Liver (tissue), 8 donors: ENCODE measurements at regions not wholly inside any gene's neighbourhood (a gene's known extent, or its start where the extent isn't known, plus 50 kb on each side); places are given as distances from the start of the nearest gene placed in this dataset.

Experiments used
- DNase-seq: peaks from one replicate; pipeline ENCODE4 v3.0.0-alpha.2; 2017; ENCODE audit warnings: low spot score
- H3K27ac ChIP-seq, 2 donors: one replicate each; pipeline ENCODE4 v1.7.0; 2013; ENCODE audit warnings: inconsistent platforms in 2 of 2, low read length in 2 of 2, control low read depth in 1 of 2, low read depth in 1 of 2, mild to moderate bottlenecking in 1 of 2
- H3K27me3 ChIP-seq, 4 donors: one replicate each; pipeline versions ENCODE4 v1.6.1 to v1.7.0; 2013; ENCODE audit warnings: low read length in 3 of 4, inconsistent platforms in 1 of 4, mild to moderate bottlenecking in 1 of 4, moderate library complexity in 1 of 4; ENCODE audit not compliant: control insufficient read depth in 4 of 4, insufficient read depth in 4 of 4
- H3K36me3 ChIP-seq, 4 donors: one replicate each; pipeline versions ENCODE4 v1.6.1 to v1.7.0; 2013; ENCODE audit warnings: low read length in 3 of 4, mild to moderate bottlenecking in 3 of 4, low read depth in 1 of 4, moderate library complexity in 1 of 4; ENCODE audit not compliant: control insufficient read depth in 4 of 4, insufficient read depth in 3 of 4
- H3K4me1 ChIP-seq, 4 donors: one replicate each; pipeline versions ENCODE4 v1.6.1 to v1.7.0; 2013; ENCODE audit warnings: low read length in 3 of 4, mild to moderate bottlenecking in 3 of 4, moderate library complexity in 1 of 4; ENCODE audit not compliant: control insufficient read depth in 4 of 4, insufficient read depth in 4 of 4
- H3K4me3 ChIP-seq, 3 donors: one replicate each; pipeline versions ENCODE4 v1.6.1 to v1.7.0; 2013; ENCODE audit warnings: low read length in 3 of 3, control low read depth in 1 of 3, low read depth in 1 of 3, mild to moderate bottlenecking in 1 of 3
- H3K9ac ChIP-seq, 2 donors: one replicate each; pipeline ENCODE4 v1.7.0; 2013; ENCODE audit warnings: low read length in 2 of 2, mild to moderate bottlenecking in 2 of 2, moderate library complexity in 2 of 2, control low read depth in 1 of 2, low read depth in 1 of 2
- H3K9me3 ChIP-seq, 4 donors: one replicate each; pipeline versions ENCODE4 v1.6.1 to v1.7.0; 2013; ENCODE audit warnings: low read length in 3 of 4; ENCODE audit not compliant: control insufficient read depth in 4 of 4
- EGR1 ChIP-seq, 2 donors: IDR thresholded peaks; 2 replicates each; pipeline ENCODE4 v1.6.1; 2016 to 2018; ENCODE audit warnings: antibody characterized with exemption in 2 of 2, low read depth in 2 of 2
- FOXA2 ChIP-seq: IDR thresholded peaks from 2 replicates; pipeline ENCODE4 v1.6.1; 2016; ENCODE audit warnings: antibody characterized with exemption
- GABPA ChIP-seq, 2 donors: IDR thresholded peaks in 1 of 2; conservative IDR thresholded peaks in 1 of 2; 2 replicates each; pipeline ENCODE4 v1.6.1; 2016; ENCODE audit warnings: antibody characterized with exemption in 2 of 2, mild to moderate bottlenecking in 1 of 2, moderate library complexity in 1 of 2
- HNF4A ChIP-seq, 2 donors: conservative IDR thresholded peaks; 2 replicates each; pipeline ENCODE4 v1.6.1; 2016; ENCODE audit warnings: antibody characterized with exemption in 2 of 2, mild to moderate bottlenecking in 2 of 2
- HNF4G ChIP-seq: IDR thresholded peaks from 2 replicates; pipeline ENCODE4 v1.6.1; 2016; ENCODE audit warnings: antibody characterized with exemption
- JUND ChIP-seq, 2 donors: IDR thresholded peaks; 2 replicates each; pipeline ENCODE4 v1.6.1; 2016; ENCODE audit warnings: antibody characterized with exemption in 2 of 2
- NR2F2 ChIP-seq: IDR thresholded peaks from 2 replicates; pipeline ENCODE4 v1.6.1; 2016; ENCODE audit warnings: antibody characterized with exemption
- RAD21 ChIP-seq, 2 donors: IDR thresholded peaks; 2 replicates each; pipeline ENCODE4 v1.6.1; 2016; ENCODE audit warnings: antibody characterized with exemption in 2 of 2, mild to moderate bottlenecking in 2 of 2
- RXRA ChIP-seq, 2 donors: IDR thresholded peaks; 2 replicates each; pipeline ENCODE4 v1.6.1; 2017 to 2018; ENCODE audit warnings: antibody characterized with exemption in 2 of 2, mild to moderate bottlenecking in 1 of 2
- TAF1 ChIP-seq: conservative IDR thresholded peaks from 2 replicates; pipeline ENCODE4 v1.6.1; 2016; ENCODE audit warnings: antibody characterized with exemption, mild to moderate bottlenecking
- YY1 ChIP-seq: IDR thresholded peaks from 2 replicates; pipeline ENCODE4 v1.6.1; 2016; ENCODE audit warnings: antibody characterized with exemption, mild to moderate bottlenecking
- WGBS: extraction: QIAGEN DNeasy Blood & Tissue Kit; methylation state at CpG from one replicate; pipeline ENCODE4 v1.1.7; 2013; 5-methylcytosine and 5-hydroxymethylcytosine counted together
- TF ChIP-seq, protein P1 (sequence below): IDR thresholded peaks from 2 replicates; pipeline ENCODE4 v1.6.1; 2016; ENCODE audit warnings: antibody characterized with exemption, mild to moderate bottlenecking
- TF ChIP-seq, protein P2 (sequence below): IDR thresholded peaks from 2 replicates; pipeline ENCODE4 v1.6.1; 2016; ENCODE audit warnings: antibody characterized with exemption
- TF ChIP-seq, protein P3 (sequence below): fragments of 150-350 bp; IDR thresholded peaks from 2 replicates; pipeline ENCODE4 v1.5.1; 2017; ENCODE audit warnings: improper control_type of control experiment, low read depth, low read length; ENCODE audit not compliant: missing input control
- TF ChIP-seq, protein P4 (sequence below): IDR thresholded peaks from 2 replicates; pipeline ENCODE4 v1.6.1; 2016; ENCODE audit warnings: antibody characterized with exemption
- donor health status: healthy.
- donor health status: healthy.
- donor health status: healthy.
- donor health status: healthy.
- donor health status: healthy.

DNA sequence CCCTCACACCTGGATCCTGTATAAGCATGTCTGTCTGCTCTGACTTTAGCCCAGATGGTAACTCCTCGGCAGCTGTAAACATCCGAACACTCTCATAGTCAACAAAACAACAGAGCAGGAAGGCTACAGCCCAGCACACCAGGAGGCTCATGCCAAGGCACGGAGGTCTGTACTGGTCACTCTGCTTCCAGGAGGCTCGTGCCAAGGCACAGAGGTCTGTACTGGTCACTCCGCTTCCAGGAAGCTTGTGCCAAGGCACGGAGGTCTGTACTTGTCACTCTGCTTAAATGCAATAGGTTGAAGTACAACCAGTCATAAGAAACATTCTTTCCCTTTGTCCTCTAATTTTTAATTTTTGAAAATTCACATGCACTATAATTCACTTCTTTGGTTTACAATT is 190.1 kb upstream of the CDH4 start:
- no peaks in the 10 kb centered on the region for H3K4me1 ChIP-seq
- H3K9me3 ChIP-seq: no peaks in the 10 kb centered on the region
- H3K9ac ChIP-seq: no peak overlapping the region
- H3K27ac ChIP-seq: no peak overlapping the region
- no peaks in the 10 kb centered on the region for H3K27me3 ChIP-seq
- no peak for DNase-seq
- WGBS: 75% methylated on average over 6 of the region's 6 CpGs
- TF ChIP-seq YY1 (no peak), TAF1 (no peak), EGR1 (IDR thresholded peaks at IDR 0.05; ENCODE audit: low read depth in 2 of 2) (no peak), RXRA (IDR thresholded peaks at IDR 0.05) (no peak), NR2F2 (no peak), GABPA (IDR thresholded peaks at IDR 0.05 in 1 of 2, conservative IDR thresholded peaks at IDR 0.05 in 1 of 2) (no peak), HNF4G (no peak)
- TF ChIP-seq, protein P1, sequence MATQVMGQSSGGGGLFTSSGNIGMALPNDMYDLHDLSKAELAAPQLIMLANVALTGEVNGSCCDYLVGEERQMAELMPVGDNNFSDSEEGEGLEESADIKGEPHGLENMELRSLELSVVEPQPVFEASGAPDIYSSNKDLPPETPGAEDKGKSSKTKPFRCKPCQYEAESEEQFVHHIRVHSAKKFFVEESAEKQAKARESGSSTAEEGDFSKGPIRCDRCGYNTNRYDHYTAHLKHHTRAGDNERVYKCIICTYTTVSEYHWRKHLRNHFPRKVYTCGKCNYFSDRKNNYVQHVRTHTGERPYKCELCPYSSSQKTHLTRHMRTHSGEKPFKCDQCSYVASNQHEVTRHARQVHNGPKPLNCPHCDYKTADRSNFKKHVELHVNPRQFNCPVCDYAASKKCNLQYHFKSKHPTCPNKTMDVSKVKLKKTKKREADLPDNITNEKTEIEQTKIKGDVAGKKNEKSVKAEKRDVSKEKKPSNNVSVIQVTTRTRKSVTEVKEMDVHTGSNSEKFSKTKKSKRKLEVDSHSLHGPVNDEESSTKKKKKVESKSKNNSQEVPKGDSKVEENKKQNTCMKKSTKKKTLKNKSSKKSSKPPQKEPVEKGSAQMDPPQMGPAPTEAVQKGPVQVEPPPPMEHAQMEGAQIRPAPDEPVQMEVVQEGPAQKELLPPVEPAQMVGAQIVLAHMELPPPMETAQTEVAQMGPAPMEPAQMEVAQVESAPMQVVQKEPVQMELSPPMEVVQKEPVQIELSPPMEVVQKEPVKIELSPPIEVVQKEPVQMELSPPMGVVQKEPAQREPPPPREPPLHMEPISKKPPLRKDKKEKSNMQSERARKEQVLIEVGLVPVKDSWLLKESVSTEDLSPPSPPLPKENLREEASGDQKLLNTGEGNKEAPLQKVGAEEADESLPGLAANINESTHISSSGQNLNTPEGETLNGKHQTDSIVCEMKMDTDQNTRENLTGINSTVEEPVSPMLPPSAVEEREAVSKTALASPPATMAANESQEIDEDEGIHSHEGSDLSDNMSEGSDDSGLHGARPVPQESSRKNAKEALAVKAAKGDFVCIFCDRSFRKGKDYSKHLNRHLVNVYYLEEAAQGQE: no peak
- TF ChIP-seq, protein P2, sequence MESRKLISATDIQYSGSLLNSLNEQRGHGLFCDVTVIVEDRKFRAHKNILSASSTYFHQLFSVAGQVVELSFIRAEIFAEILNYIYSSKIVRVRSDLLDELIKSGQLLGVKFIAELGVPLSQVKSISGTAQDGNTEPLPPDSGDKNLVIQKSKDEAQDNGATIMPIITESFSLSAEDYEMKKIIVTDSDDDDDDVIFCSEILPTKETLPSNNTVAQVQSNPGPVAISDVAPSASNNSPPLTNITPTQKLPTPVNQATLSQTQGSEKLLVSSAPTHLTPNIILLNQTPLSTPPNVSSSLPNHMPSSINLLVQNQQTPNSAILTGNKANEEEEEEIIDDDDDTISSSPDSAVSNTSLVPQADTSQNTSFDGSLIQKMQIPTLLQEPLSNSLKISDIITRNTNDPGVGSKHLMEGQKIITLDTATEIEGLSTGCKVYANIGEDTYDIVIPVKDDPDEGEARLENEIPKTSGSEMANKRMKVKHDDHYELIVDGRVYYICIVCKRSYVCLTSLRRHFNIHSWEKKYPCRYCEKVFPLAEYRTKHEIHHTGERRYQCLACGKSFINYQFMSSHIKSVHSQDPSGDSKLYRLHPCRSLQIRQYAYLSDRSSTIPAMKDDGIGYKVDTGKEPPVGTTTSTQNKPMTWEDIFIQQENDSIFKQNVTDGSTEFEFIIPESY: no peak
- H3K36me3 ChIP-seq: no peaks in the 10 kb centered on the region
- H3K4me3 ChIP-seq: no peak overlapping the region

DNA sequence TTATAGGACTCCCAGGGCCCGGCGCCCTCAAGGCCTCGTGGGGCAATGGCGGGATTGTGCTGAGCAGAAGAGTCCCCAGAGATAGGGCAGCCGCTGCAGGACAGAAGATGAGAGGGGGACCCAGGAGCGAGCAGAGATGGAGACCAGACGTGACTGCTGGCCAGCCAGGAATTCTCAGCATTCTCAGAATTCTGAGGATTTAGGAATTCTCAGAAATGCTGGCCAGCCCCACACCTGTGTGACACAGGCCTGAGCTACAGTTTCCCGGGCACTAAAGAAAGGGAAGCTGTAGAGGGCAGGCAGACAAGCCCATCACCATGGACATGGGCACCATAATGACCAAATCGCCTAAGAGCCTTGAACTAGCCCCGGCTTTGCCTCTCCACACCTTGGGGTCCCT is 186.2 kb upstream of the CDH4 start:
- no peaks in the 10 kb centered on the region for H3K9me3 ChIP-seq
- no peak overlapping the region for H3K27ac ChIP-seq
- DNase-seq: no peak
- H3K4me3 ChIP-seq: no peak overlapping the region
- 84% methylated on average over 10 of the region's 10 CpGs for WGBS
- H3K9ac ChIP-seq: no peak overlapping the region
- no peaks in the 10 kb centered on the region for H3K36me3 ChIP-seq
- no peaks in the 10 kb centered on the region for H3K27me3 ChIP-seq
- no peak for TF ChIP-seq EGR1 (IDR thresholded peaks at IDR 0.05; ENCODE audit: low read depth in 2 of 2)
- TF ChIP-seq GABPA (IDR thresholded peaks at IDR 0.05 in 1 of 2, conservative IDR thresholded peaks at IDR 0.05 in 1 of 2): no peak
- TF ChIP-seq RXRA (IDR thresholded peaks at IDR 0.05): no peak
- TF ChIP-seq, protein P2: no peak
- TF ChIP-seq, protein P1: no peak
- TF ChIP-seq FOXA2: no peak
- TF ChIP-seq RAD21 (IDR thresholded peaks at IDR 0.05): no peak
- TF ChIP-seq HNF4G: no peak
- no peak for TF ChIP-seq JUND (IDR thresholded peaks at IDR 0.05)
- no peak for TF ChIP-seq HNF4A (conservative IDR thresholded peaks at IDR 0.05)
- TF ChIP-seq, protein P3, sequence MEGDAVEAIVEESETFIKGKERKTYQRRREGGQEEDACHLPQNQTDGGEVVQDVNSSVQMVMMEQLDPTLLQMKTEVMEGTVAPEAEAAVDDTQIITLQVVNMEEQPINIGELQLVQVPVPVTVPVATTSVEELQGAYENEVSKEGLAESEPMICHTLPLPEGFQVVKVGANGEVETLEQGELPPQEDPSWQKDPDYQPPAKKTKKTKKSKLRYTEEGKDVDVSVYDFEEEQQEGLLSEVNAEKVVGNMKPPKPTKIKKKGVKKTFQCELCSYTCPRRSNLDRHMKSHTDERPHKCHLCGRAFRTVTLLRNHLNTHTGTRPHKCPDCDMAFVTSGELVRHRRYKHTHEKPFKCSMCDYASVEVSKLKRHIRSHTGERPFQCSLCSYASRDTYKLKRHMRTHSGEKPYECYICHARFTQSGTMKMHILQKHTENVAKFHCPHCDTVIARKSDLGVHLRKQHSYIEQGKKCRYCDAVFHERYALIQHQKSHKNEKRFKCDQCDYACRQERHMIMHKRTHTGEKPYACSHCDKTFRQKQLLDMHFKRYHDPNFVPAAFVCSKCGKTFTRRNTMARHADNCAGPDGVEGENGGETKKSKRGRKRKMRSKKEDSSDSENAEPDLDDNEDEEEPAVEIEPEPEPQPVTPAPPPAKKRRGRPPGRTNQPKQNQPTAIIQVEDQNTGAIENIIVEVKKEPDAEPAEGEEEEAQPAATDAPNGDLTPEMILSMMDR: no peak
- TF ChIP-seq, protein P4, sequence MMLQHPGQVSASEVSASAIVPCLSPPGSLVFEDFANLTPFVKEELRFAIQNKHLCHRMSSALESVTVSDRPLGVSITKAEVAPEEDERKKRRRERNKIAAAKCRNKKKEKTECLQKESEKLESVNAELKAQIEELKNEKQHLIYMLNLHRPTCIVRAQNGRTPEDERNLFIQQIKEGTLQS: no peak
- H3K4me1 ChIP-seq: no peaks in the 10 kb centered on the region
